K562 (cell line): ENCODE measurements at regions not wholly inside any gene's neighbourhood (a gene's known extent, or its start where the extent isn't known, plus 50 kb on each side); places are given as distances from the start of the nearest gene placed in this dataset.

ENCODE experiments used
- ATAC-seq: fragments of 200-7000 bp; cut with Tn5 transposase; 3 replicates; pipeline ENCODE4 v1.9.1; 2020; ENCODE audit warnings: moderate library complexity
- BruUV-seq: library from RNA; stranded (reverse); fragments of 400-500 nt; replicated peaks from 2 replicates; lab custom pipeline; 2021; lab: Mats Ljungman, UMichigan
- CTCF ChIA-PET: fragments of 300-600 bp; formaldehyde crosslinking; extraction: SDS; loops from one replicate; lab custom pipeline; 2021; ENCODE audit warnings: low intra/inter-chr PET ratio; lab: Yijun Ruan, JAX
- POLR2A ChIA-PET: fragments of 300-600, 350-650 bp; sonication (Branson Sonifier 250); formaldehyde crosslinking; extraction: SDS; loops from one replicate; lab custom pipeline; 2021; ENCODE audit warnings: antibody characterized with exemption, inconsistent platforms; lab: Yijun Ruan, JAX
- DNase-seq, 4 experiments: peaks; one replicate each; pipeline versions ENCODE4 v3.0.0 to v3.0.0-alpha.2; 2011 to 2018; ENCODE audit warnings: low spot score in 3 of 4, mixed read lengths in 3 of 4; ENCODE audit errors: extremely low read depth in 1 of 4
- FAIRE-seq: peaks from 2 replicates; lab custom pipeline; 2011; peaks lifted over from hg19 to GRCh38; lab: Jason Lieb, UNC
- H2AFZ ChIP-seq: 2 replicates; pipeline ENCODE4 v1.6.0; 2011; ENCODE audit warnings: low read depth, low read length, control low read depth, inconsistent platforms
- H3K27ac ChIP-seq: fragments of 200-600 bp; 3 replicates; pipeline ENCODE4 v1.8.0; 2011; ENCODE audit warnings: low read depth, mild to moderate bottlenecking, control low read depth, inconsistent platforms, low read length, moderate library complexity, mixed read lengths; ENCODE audit errors: extremely low read depth
- H3K27me3 ChIP-seq, 2 experiments: fragments of 300-600 bp in 1 of 2; 2 replicates in 1 of 2; 3 replicates in 1 of 2; pipeline versions ENCODE4 v1.6.0 to v1.8.0; 2011; ENCODE audit warnings: inconsistent platforms in 2 of 2, low read length in 2 of 2, mild to moderate bottlenecking in 1 of 2, mixed read lengths in 1 of 2, moderate library complexity in 1 of 2; ENCODE audit not compliant: control insufficient read depth in 2 of 2, insufficient read depth in 2 of 2
- H3K36me3 ChIP-seq: fragments of 300-600 bp; 3 replicates; pipeline ENCODE4 v1.8.0; 2011; ENCODE audit warnings: mild to moderate bottlenecking, low read length, inconsistent platforms; ENCODE audit not compliant: control insufficient read depth, insufficient read depth
- H3K4me1 ChIP-seq, 2 experiments: fragments of 200-600 bp in 1 of 2; replicated peaks in 1 of 2; 2 replicates in 1 of 2; 3 replicates in 1 of 2; pipeline versions ENCODE4 v1.5.1 to v1.8.0; 2011; ENCODE audit warnings: inconsistent platforms in 2 of 2, low read length in 2 of 2, mild to moderate bottlenecking in 1 of 2, mixed read lengths in 1 of 2, moderate library complexity in 1 of 2; ENCODE audit not compliant: control insufficient read depth in 2 of 2, insufficient read depth in 2 of 2
- H3K4me2 ChIP-seq: 2 replicates; pipeline ENCODE4 v1.6.1; 2011; ENCODE audit warnings: low read length, control low read depth, inconsistent platforms, mixed read lengths; ENCODE audit not compliant: insufficient read depth
- H3K4me3 ChIP-seq: fragments of 200-600 bp; sonication (generic), shearing (Covaris generic); 2 replicates; pipeline ENCODE4 v1.5.1; 2016; ENCODE audit warnings: control low read depth, inconsistent platforms
- H3K79me2 ChIP-seq: fragments of 200-600 bp; 3 replicates; pipeline ENCODE4 v1.8.0; 2011; ENCODE audit warnings: low read length, inconsistent platforms; ENCODE audit not compliant: control insufficient read depth, insufficient read depth
- H3K9ac ChIP-seq, 2 experiments: 2 replicates each; pipeline versions ENCODE4 v1.6.0 to v1.6.1; 2011; ENCODE audit warnings: low read depth in 2 of 2, low read length in 2 of 2, control low read depth in 1 of 2, inconsistent platforms in 1 of 2, mild to moderate bottlenecking in 1 of 2, mixed read lengths in 1 of 2; ENCODE audit not compliant: insufficient read depth in 1 of 2
- H3K9me1 ChIP-seq: one replicate; pipeline ENCODE4 v1.6.0; 2011; ENCODE audit warnings: inconsistent platforms, mild to moderate bottlenecking, low read length, moderate library complexity; ENCODE audit not compliant: control insufficient read depth, insufficient read depth
- H3K9me3 ChIP-seq: replicated peaks from 2 replicates; pipeline ENCODE4 v1.5.1; 2011; ENCODE audit warnings: low read depth, low read length, inconsistent platforms; ENCODE audit not compliant: control insufficient read depth, insufficient read depth
- H4K20me1 ChIP-seq: replicated peaks from 2 replicates; pipeline ENCODE4 v1.6.1; 2011; ENCODE audit warnings: low read length, inconsistent platforms, mixed read lengths; ENCODE audit not compliant: control insufficient read depth, insufficient read depth
- BRCA1 ChIP-seq, 2 experiments: fragments of 450-650 bp in 1 of 2; sonication (generic) in 1 of 2; formaldehyde crosslinking in 1 of 2; IDR thresholded peaks; 2 replicates each; pipeline versions ENCODE4 v1.5.0 to v1.6.1; 2017 to 2020; ENCODE audit warnings: mild to moderate bottlenecking in 1 of 2, missing genetic modification reagents in 1 of 2
- BRF2 ChIP-seq: IDR thresholded peaks from 3 replicates; pipeline ENCODE4 v1.6.1; 2011; ENCODE audit warnings: borderline replicate concordance, mild to moderate bottlenecking; ENCODE audit not compliant: insufficient read length, insufficient read depth
- DEAF1 ChIP-seq: fragments of 450-650 bp; formaldehyde crosslinking; IDR thresholded peaks from 2 replicates; pipeline ENCODE4 v1.4.0; 2020; ENCODE audit warnings: mild to moderate bottlenecking, moderate library complexity
- MAFG ChIP-seq: fragments of 450-650 bp; conservative IDR thresholded peaks from 2 replicates; pipeline ENCODE4 v1.6.1; 2016; ENCODE audit warnings: missing genetic modification characterization, missing compliant biosample characterization
- NFYB ChIP-seq: IDR thresholded peaks from 2 replicates; pipeline ENCODE4 v1.6.1; 2011; ENCODE audit warnings: mild to moderate bottlenecking, moderate library complexity; ENCODE audit not compliant: insufficient read length; ENCODE audit errors: extremely low read depth
- RERE ChIP-seq: sonication (generic); formaldehyde crosslinking; IDR thresholded peaks from 2 replicates; pipeline ENCODE4 v1.8.0; 2023; ENCODE audit warnings: missing genetic modification reagents, mild to moderate bottlenecking, borderline replicate concordance
- THAP12 ChIP-seq: fragments of 250-450 bp; sonication (Bioruptor Pico); IDR thresholded peaks from 2 replicates; pipeline ENCODE4 v1.9.0; 2021; ENCODE audit warnings: mild to moderate bottlenecking, inconsistent platforms
- ZNF23 ChIP-seq: fragments of 250-450 bp; sonication (Bioruptor Pico); IDR thresholded peaks from 2 replicates; pipeline ENCODE4 v1.4.0; 2020; ENCODE audit warnings: mild to moderate bottlenecking
- WGBS: fragments of 100-300 bp; shearing (Covaris generic); methylation state at CpG from one replicate; pipeline ENCODE4 v1.1.6; 2016; ENCODE audit warnings: low coverage, mixed read lengths; ENCODE audit not compliant: insufficient coverage; ENCODE audit errors: missing lambda C conversion rate; 5-methylcytosine and 5-hydroxymethylcytosine counted together
- in situ Hi-C: fragments of 300-500 bp; cut with MboI; formaldehyde crosslinking; loops from 4 replicates; pipeline ENCODE4 v1.15.0; 2018; ENCODE audit warnings: inconsistent platforms, mixed read lengths
- intact Hi-C: fragments of 100-400 bp; cut with micrococcal nuclease; formaldehyde crosslinking; loops from 2 replicates; pipeline ENCODE4 v1.14.2; 2022

GRCh38 chr12:58801986-58802385, 118.3 kb downstream of the LRIG3 start (continued):
- no peak for TF ChIP-seq RERE (CRISPR knock-in tag)
- TF ChIP-seq BRF2 = no peak

GRCh38 chr12:58803908-58804307, 116.4 kb downstream of the LRIG3 start:
- no peaks in the 10 kb centered on the region for H3K27me3 ChIP-seq
- 0% methylated on average over 2 of the region's 2 CpGs for WGBS
- H3K9me3 ChIP-seq = no peaks in the 10 kb centered on the region
- FAIRE-seq (no peak), DNase-seq (no peak), ATAC-seq (no peak)
- in situ Hi-C loops = no loop called here
- H3K4me1 ChIP-seq = no peaks in the 10 kb centered on the region
- H2AFZ ChIP-seq = no peak overlapping the region
- no peaks in the 10 kb centered on the region for H3K36me3 ChIP-seq
- H3K79me2 ChIP-seq = no peaks in the 10 kb centered on the region
- intact Hi-C loops = no loop called here
- H3K4me2 ChIP-seq = no peak overlapping the region
- POLR2A ChIA-PET = no interaction called here
- CTCF ChIA-PET = no interaction called here
- H3K9ac ChIP-seq = no peak overlapping the region
- H3K27ac ChIP-seq = no peak overlapping the region
- no peaks in the 10 kb centered on the region for H3K9me1 ChIP-seq
- H4K20me1 ChIP-seq = no peaks in the 10 kb centered on the region
- H3K4me3 ChIP-seq = no peak overlapping the region
- no TSS peak for BruUV-seq
- TF ChIP-seq MAFG (tag) (no peak), BRCA1 (IDR thresholded peaks at IDR 0.05) (no peak), BRCA1 (CRISPR knock-in tag; IDR thresholded peaks at IDR 0.05) (no peak), ZNF23 (CRISPR knock-in tag) (no peak), DEAF1 (CRISPR knock-in tag) (no peak), THAP12 (CRISPR knock-in tag) (no peak), NFYB (no peak)
